H9 (cell line): ENCODE measurements at regions not wholly inside any gene's neighbourhood (a gene's known extent, or its start where the extent isn't known, plus 50 kb on each side); places are given as distances from the start of the nearest gene placed in this dataset.

Experiments
- DNase-seq: peaks from one replicate; pipeline ENCODE4 v3.0.0-alpha.2; 2017
- H2AFZ ChIP-seq: one replicate; pipeline ENCODE4 v1.6.1; 2013; ENCODE audit warnings: mild to moderate bottlenecking, low read length, control low read depth, moderate library complexity
- H2AK5ac ChIP-seq: 2 replicates; pipeline ENCODE4 v1.6.1; 2013; ENCODE audit warnings: low read length, control low read depth, mixed read lengths; ENCODE audit not compliant: insufficient read length
- H2BK120ac ChIP-seq: one replicate; pipeline ENCODE4 v1.6.1; 2013; ENCODE audit warnings: low read depth, mild to moderate bottlenecking, low read length, control low read depth, inconsistent platforms; ENCODE audit not compliant: poor library complexity, severe bottlenecking
- H2BK12ac ChIP-seq: 2 replicates; pipeline ENCODE4 v1.6.1; 2013; ENCODE audit warnings: low read length, control low read depth, mixed read lengths, low read depth; ENCODE audit not compliant: insufficient read length
- H2BK15ac ChIP-seq: 2 replicates; pipeline ENCODE4 v1.6.1; 2013; ENCODE audit warnings: low read depth, low read length, control low read depth
- H2BK20ac ChIP-seq: one replicate; pipeline ENCODE4 v1.6.1; 2013; ENCODE audit warnings: low read depth, mild to moderate bottlenecking, low read length, control low read depth, inconsistent platforms; ENCODE audit not compliant: poor library complexity, severe bottlenecking
- H2BK5ac ChIP-seq: 2 replicates; pipeline ENCODE4 v1.6.1; 2013; ENCODE audit warnings: low read length, control low read depth, mixed read lengths; ENCODE audit not compliant: insufficient read length
- H3K14ac ChIP-seq: 2 replicates; pipeline ENCODE4 v1.6.1; 2013; ENCODE audit warnings: low read length, control low read depth; ENCODE audit not compliant: insufficient read depth
- H3K18ac ChIP-seq: 2 replicates; pipeline ENCODE4 v1.6.1; 2013; ENCODE audit warnings: low read depth, mild to moderate bottlenecking, mixed read lengths, low read length, control low read depth; ENCODE audit not compliant: insufficient read length
- H3K23ac ChIP-seq: 2 replicates; pipeline ENCODE4 v1.6.1; 2013; ENCODE audit warnings: low read length, control low read depth, mixed read lengths, low read depth; ENCODE audit not compliant: insufficient read length
- H3K23me2 ChIP-seq: 2 replicates; pipeline ENCODE4 v1.6.1; 2013; ENCODE audit warnings: low read depth, mild to moderate bottlenecking, mixed read lengths, low read length, control low read depth; ENCODE audit not compliant: insufficient read length, poor library complexity, severe bottlenecking
- H3K27ac ChIP-seq: 2 replicates; pipeline ENCODE4 v1.5.1; 2013; ENCODE audit warnings: low read length, control low read depth, mixed read lengths, low read depth; ENCODE audit not compliant: insufficient read length
- H3K27me3 ChIP-seq: 2 replicates; pipeline ENCODE4 v1.6.1; 2013; ENCODE audit warnings: low read length, control low read depth, inconsistent platforms; ENCODE audit not compliant: insufficient read depth
- H3K4ac ChIP-seq: 2 replicates; pipeline ENCODE4 v1.6.1; 2013; ENCODE audit warnings: low read depth, mild to moderate bottlenecking, control low read depth, inconsistent platforms, low read length, moderate library complexity
- H3K4me1 ChIP-seq: 2 replicates; pipeline ENCODE4 v1.6.1; 2013; ENCODE audit warnings: low read length, control low read depth, inconsistent platforms; ENCODE audit not compliant: insufficient read depth
- H3K4me2 ChIP-seq: 2 replicates; pipeline ENCODE4 v1.6.1; 2013; ENCODE audit warnings: low read length, control low read depth, mixed read lengths; ENCODE audit not compliant: insufficient read length, insufficient read depth
- H3K56ac ChIP-seq: 2 replicates; pipeline ENCODE4 v1.6.1; 2013; ENCODE audit warnings: low read depth, mild to moderate bottlenecking, mixed read lengths, low read length, control low read depth; ENCODE audit not compliant: insufficient read length
- H3K79me1 ChIP-seq: 2 replicates; pipeline ENCODE4 v1.6.1; 2013; ENCODE audit warnings: low read depth, mild to moderate bottlenecking, moderate library complexity, low read length, control low read depth, inconsistent platforms; ENCODE audit not compliant: insufficient read depth, poor library complexity, severe bottlenecking
- H3K79me2 ChIP-seq: 2 replicates; pipeline ENCODE4 v1.6.1; 2013; ENCODE audit warnings: low read length, control low read depth, inconsistent platforms; ENCODE audit not compliant: insufficient read depth
- H3K9ac ChIP-seq: 2 replicates; pipeline ENCODE4 v1.6.1; 2013; ENCODE audit warnings: low read length, control low read depth, mixed read lengths; ENCODE audit not compliant: insufficient read length; ENCODE audit errors: extremely low read depth
- H3K9me3 ChIP-seq: one replicate; pipeline ENCODE4 v1.6.1; 2013; ENCODE audit warnings: low read depth, low read length, inconsistent platforms; ENCODE audit not compliant: control insufficient read depth
- H3T11ph ChIP-seq: one replicate; pipeline ENCODE4 v1.6.1; 2013; ENCODE audit warnings: mild to moderate bottlenecking, low read length, control low read depth, inconsistent platforms
- H4K20me1 ChIP-seq: one replicate; pipeline ENCODE4 v1.6.1; 2013; ENCODE audit not compliant: control insufficient read depth, insufficient read length, insufficient read depth
- H4K5ac ChIP-seq: 2 replicates; pipeline ENCODE4 v1.6.1; 2013; ENCODE audit warnings: low read depth, mild to moderate bottlenecking, mixed read lengths, low read length, control low read depth; ENCODE audit not compliant: insufficient read length
- H4K8ac ChIP-seq: replicated peaks from 2 replicates; pipeline ENCODE4 v1.6.1; 2013; ENCODE audit warnings: low read length, control low read depth, mixed read lengths, low read depth; ENCODE audit not compliant: insufficient read length
- H4K91ac ChIP-seq: 2 replicates; pipeline ENCODE4 v1.6.1; 2013; ENCODE audit warnings: low read depth, mild to moderate bottlenecking, moderate library complexity, mixed read lengths, low read length, control low read depth; ENCODE audit not compliant: insufficient read length
- H3K27ac Mint-ChIP-seq, 3 experiments: 2 replicates in 2 of 3; 3 replicates in 1 of 3; pipeline ENCODE4 v1.8.0; 2020 to 2021; ENCODE audit warnings: mixed read lengths in 3 of 3, mild to moderate bottlenecking in 1 of 3, moderate library complexity in 1 of 3
- H3K27me3 Mint-ChIP-seq: 2 replicates; pipeline ENCODE4 v1.8.0; 2021; ENCODE audit warnings: low read depth, mild to moderate bottlenecking, moderate library complexity, mixed read lengths
- H3K36me3 Mint-ChIP-seq, 3 experiments: 2 replicates in 2 of 3; 3 replicates in 1 of 3; pipeline ENCODE4 v1.8.0; 2020 to 2021; ENCODE audit warnings: low read depth in 3 of 3, mixed read lengths in 3 of 3; ENCODE audit not compliant: insufficient read depth in 1 of 3
- H3K4me1 Mint-ChIP-seq, 2 experiments: 2 replicates each; pipeline ENCODE4 v1.8.0; 2020; ENCODE audit warnings: mixed read lengths in 2 of 2
- H3K4me3 Mint-ChIP-seq, 2 experiments: 2 replicates in 1 of 2; 3 replicates in 1 of 2; pipeline ENCODE4 v1.8.0; 2020 to 2021; ENCODE audit warnings: mild to moderate bottlenecking in 2 of 2, mixed read lengths in 2 of 2, moderate library complexity in 1 of 2
- H3K9me3 Mint-ChIP-seq, 2 experiments: 2 replicates in 1 of 2; 3 replicates in 1 of 2; pipeline ENCODE4 v1.8.0; 2020; ENCODE audit warnings: mild to moderate bottlenecking in 2 of 2, mixed read lengths in 2 of 2, moderate library complexity in 1 of 2
- CTCF ChIP-seq: fragments of 200-600 bp; sonication (generic); conservative IDR thresholded peaks from 3 replicates; pipeline ENCODE4 v1.8.0; 2021; ENCODE audit warnings: antibody characterized with exemption, mild to moderate bottlenecking
- WGBS: extraction: QIAGEN DNeasy Blood & Tissue Kit; methylation state at CpG from one replicate; pipeline ENCODE4 v1.1.7; 2013; ENCODE audit warnings: missing lambda C conversion rate, low lambda C conversion rate, mixed read lengths; ENCODE audit not compliant: insufficient read length; ENCODE audit errors: extremely low coverage; 5-methylcytosine and 5-hydroxymethylcytosine counted together

- Histone ChIP-seq H2BK15ac (no peak overlapping the region), H4K8ac (no peak overlapping the region), H3K9me3 (no peaks in the 10 kb centered on the region), H2BK5ac (no peak overlapping the region), H4K20me1 (no peaks in the 10 kb centered on the region), H2BK120ac (no peak overlapping the region), H3K14ac (no peak overlapping the region), H3K56ac (no peak overlapping the region), H3K9ac (no peak overlapping the region), H2BK12ac (no peak overlapping the region), H3K4me1 (peaks cover 6% of the 10 kb centered on the region; the same call in 1 of the 2 replicates), H3K79me2 (no peaks in the 10 kb centered on the region), H3K4me2 (no peak overlapping the region), H3K4ac (no peak overlapping the region), H3K18ac (no peak overlapping the region), H4K5ac (no peak overlapping the region), H2AK5ac (no peak overlapping the region), H2AFZ (no peak overlapping the region), H3K23me2 (no peaks in the 10 kb centered on the region), H3K23ac (no peak overlapping the region), H2BK20ac (no peak overlapping the region), H3T11ph (no peak overlapping the region), H3K79me1 (no peaks in the 10 kb centered on the region), H3K27ac (no peak overlapping the region), H4K91ac (no peak overlapping the region), H3K27me3 (no peaks in the 10 kb centered on the region)
- Mint-ChIP-seq H3K4me1 (peaks cover 34 to 41% of the 10 kb centered on the region in 2 experiments), H3K4me3 (no peak overlapping the region), H3K27ac (no peak overlapping the region), H3K27me3 (peaks cover 3% of the 10 kb centered on the region), H3K36me3 (no peaks in the 10 kb centered on the region), H3K9me3 (no peaks in the 10 kb centered on the region)
- no peak for TF ChIP-seq CTCF
- DNase-seq, result no peak
- WGBS, result no CpG with 5 or more reads among the region's 9 CpGs
Observed at GRCh38 chr12:24226745-24227350, 277.4 kb upstream of the SOX5 start.
